ENCODE measurements at regions not wholly inside any gene's neighbourhood (a gene's known extent, or its start where the extent isn't known, plus 50 kb on each side); places are given as distances from the start of the nearest gene placed in this dataset.

GRCh38 chr5:58240322-58240721, 219.6 kb downstream of the PLK2 start:
- no peak for DNase-seq (ENCODE audit: low spot score)
- Histone ChIP-seq H3K27ac (no peak overlapping the region), H3K36me3 (no peaks in the 10 kb centered on the region), H3K9me3 (ENCODE audit: low read depth) (no peaks in the 10 kb centered on the region), H3F3A (ENCODE audit: low read depth) (no peaks in the 10 kb centered on the region), H2AFZ (replicated peaks) (no peak overlapping the region), H3K4me1 (no peaks in the 10 kb centered on the region), H4K20me1 (ENCODE audit: low read depth) (no peaks in the 10 kb centered on the region), H3K79me2 (ENCODE audit: low read depth) (no peaks in the 10 kb centered on the region), H3K27me3 (no peaks in the 10 kb centered on the region), H3K9ac (no peak overlapping the region), H3K4me2 (no peak overlapping the region), H3K4me3 (no peak overlapping the region)
- no peaks in the 10 kb centered on the region for H3K9me3 Mint-ChIP-seq
- no peaks in the 10 kb centered on the region for H3K27me3 Mint-ChIP-seq (ENCODE audit: insufficient read depth, low read depth)
- TF ChIP-seq CTCF (IDR thresholded peaks at IDR 0.05) (no peak), EZH2 (IDR thresholded peaks at IDR 0.05) (no peak), EZH2phosphoT487 (IDR thresholded peaks at IDR 0.05) (no peak)
- no peak overlapping the region for H3K4me3 Mint-ChIP-seq
- H3K36me3 Mint-ChIP-seq, result no peaks in the 10 kb centered on the region
- H3K4me1 Mint-ChIP-seq, result peaks cover 2% of the 10 kb centered on the region
- no peak overlapping the region for H3K27ac Mint-ChIP-seq

GRCh38 chr5:58239731-58240130, 220.2 kb downstream of the PLK2 start:
- H3K4me3 ChIP-seq, result no peak overlapping the region
- TF ChIP-seq CTCF (IDR thresholded peaks at IDR 0.05), result no peak

GRCh38 chr5:58239045-58239444, 220.8 kb downstream of the PLK2 start:
- no peak overlapping the region for H3K4me3 ChIP-seq
- no peaks in the 10 kb centered on the region for H3K36me3 ChIP-seq
- no peaks in the 10 kb centered on the region for H3K9me3 Mint-ChIP-seq
- H3K9ac ChIP-seq, result no peak overlapping the region
- H3K27me3 ChIP-seq, result no peaks in the 10 kb centered on the region
- no peaks in the 10 kb centered on the region for H3K4me1 ChIP-seq
- no peak overlapping the region for H3K4me3 Mint-ChIP-seq
- no peaks in the 10 kb centered on the region for H3K4me1 Mint-ChIP-seq
- no peak overlapping the region for H3K27ac ChIP-seq
- H4K20me1 ChIP-seq (ENCODE audit: low read depth), result no peaks in the 10 kb centered on the region
- no peak overlapping the region for H2AFZ ChIP-seq (replicated peaks)
- H3K9me3 ChIP-seq (ENCODE audit: low read depth), result no peaks in the 10 kb centered on the region
- H3K4me2 ChIP-seq, result no peak overlapping the region
- TF ChIP-seq CTCF (IDR thresholded peaks at IDR 0.05), result no peak
- no peak for TF ChIP-seq EZH2 (IDR thresholded peaks at IDR 0.05)
- no peak for TF ChIP-seq EZH2phosphoT487 (IDR thresholded peaks at IDR 0.05)
- no peaks in the 10 kb centered on the region for H3K79me2 ChIP-seq (ENCODE audit: low read depth)
- no peak for DNase-seq (ENCODE audit: low spot score)
- H3K27me3 Mint-ChIP-seq (ENCODE audit: insufficient read depth, low read depth), result no peaks in the 10 kb centered on the region
- no peak overlapping the region for H3K27ac Mint-ChIP-seq
- no peaks in the 10 kb centered on the region for H3F3A ChIP-seq (ENCODE audit: low read depth)
- no peaks in the 10 kb centered on the region for H3K36me3 Mint-ChIP-seq

More at GRCh38 chr5:58239731-58240130, 220.2 kb downstream of the PLK2 start:
- Histone ChIP-seq H3K4me2 (no peak overlapping the region), H3K27ac (no peak overlapping the region), H3K4me1 (no peaks in the 10 kb centered on the region), H3K36me3 (no peaks in the 10 kb centered on the region), H2AFZ (replicated peaks) (no peak overlapping the region), H3K79me2 (ENCODE audit: low read depth) (no peaks in the 10 kb centered on the region), H3F3A (ENCODE audit: low read depth) (no peaks in the 10 kb centered on the region), H3K9ac (no peak overlapping the region), H4K20me1 (ENCODE audit: low read depth) (no peaks in the 10 kb centered on the region), H3K9me3 (ENCODE audit: low read depth) (no peaks in the 10 kb centered on the region), H3K27me3 (no peaks in the 10 kb centered on the region)
- Mint-ChIP-seq H3K4me1 (peaks cover under 1% of the 10 kb centered on the region), H3K4me3 (no peak overlapping the region), H3K36me3 (no peaks in the 10 kb centered on the region), H3K27me3 (ENCODE audit: insufficient read depth, low read depth) (no peaks in the 10 kb centered on the region), H3K27ac (no peak overlapping the region), H3K9me3 (no peaks in the 10 kb centered on the region)
- no peak for DNase-seq (ENCODE audit: low spot score)

- Histone ChIP-seq H3K79me2 (ENCODE audit: low read depth) (no peaks in the 10 kb centered on the region), H3K36me3 (no peaks in the 10 kb centered on the region), H3K9ac (no peak overlapping the region), H3K4me2 (no peak overlapping the region), H3K27ac (no peak overlapping the region), H3K9me3 (ENCODE audit: low read depth) (no peaks in the 10 kb centered on the region), H3K27me3 (no peaks in the 10 kb centered on the region), H4K20me1 (ENCODE audit: low read depth) (no peaks in the 10 kb centered on the region), H3K4me3 (no peak overlapping the region), H3K4me1 (no peaks in the 10 kb centered on the region), H2AFZ (replicated peaks) (no peak overlapping the region), H3F3A (ENCODE audit: low read depth) (no peaks in the 10 kb centered on the region)
- no peak overlapping the region for H3K4me3 Mint-ChIP-seq
- H3K36me3 Mint-ChIP-seq, result no peaks in the 10 kb centered on the region
- TF ChIP-seq CTCF (IDR thresholded peaks at IDR 0.05), result no peak
- no peak for TF ChIP-seq EZH2phosphoT487 (IDR thresholded peaks at IDR 0.05)
- no peak for TF ChIP-seq EZH2 (IDR thresholded peaks at IDR 0.05)
- H3K27me3 Mint-ChIP-seq (ENCODE audit: insufficient read depth, low read depth), result no peaks in the 10 kb centered on the region
- DNase-seq (ENCODE audit: low spot score), result no peak
- H3K9me3 Mint-ChIP-seq, result no peaks in the 10 kb centered on the region
- H3K27ac Mint-ChIP-seq, result no peak overlapping the region
- no peaks in the 10 kb centered on the region for H3K4me1 Mint-ChIP-seq
Observed at GRCh38 chr5:58236498-58236897, 223.4 kb downstream of the PLK2 start.
